H1 (cell line): ENCODE measurements at regions not wholly inside any gene's neighbourhood (a gene's known extent, or its start where the extent isn't known, plus 50 kb on each side); places are given as distances from the start of the nearest gene placed in this dataset.

Experiments used
- BCL11A ChIP-seq, 2 experiments: IDR thresholded peaks; one replicate each; pipeline ENCODE4 v1.6.1; 2011; ENCODE audit warnings: low read depth in 2 of 2, low read length in 2 of 2, mild to moderate bottlenecking in 2 of 2
- CHD1 ChIP-seq: IDR thresholded peaks from 2 replicates; pipeline ENCODE4 v1.6.1; 2012; ENCODE audit warnings: low read depth, low read length, improper control_type of control experiment
- JUND ChIP-seq: IDR thresholded peaks from 2 replicates; pipeline ENCODE4 v1.6.1; 2011; ENCODE audit warnings: mild to moderate bottlenecking, improper control_type of control experiment, low read length
- RFX5 ChIP-seq: IDR thresholded peaks from 2 replicates; pipeline ENCODE4 v1.6.1; 2011; ENCODE audit warnings: low read depth, low read length, improper control_type of control experiment, borderline replicate concordance
- RNF2 ChIP-seq: fragments of 200-900, 300-1000 bp; sonication (generic); IDR thresholded peaks from 2 replicates; pipeline ENCODE4 v1.7.1; 2016; ENCODE audit warnings: borderline replicate concordance, low read depth, mild to moderate bottlenecking, antibody characterized with exemption, low read length; ENCODE audit not compliant: poor library complexity, severe bottlenecking; ENCODE audit errors: missing control alignments
- SAP30 ChIP-seq: fragments of 300-600 bp; sonication (generic); IDR thresholded peaks from 2 replicates; pipeline ENCODE4 v1.7.1; 2012; ENCODE audit warnings: low read length, moderate library complexity, mild to moderate bottlenecking, inconsistent platforms; ENCODE audit not compliant: insufficient read depth, insufficient replicate concordance
- SP2 ChIP-seq: IDR thresholded peaks from 2 replicates; pipeline ENCODE4 v1.6.1; 2012; ENCODE audit warnings: mild to moderate bottlenecking, low read length, inconsistent platforms

- no peak for TF ChIP-seq SAP30
- TF ChIP-seq SP2: no peak
- TF ChIP-seq RNF2: no peak
- no peak for TF ChIP-seq JUND
- no peak for TF ChIP-seq BCL11A (IDR thresholded peaks at IDR 0.05; ENCODE audit: low read depth in 2 of 2, low read length in 2 of 2)
- TF ChIP-seq RFX5: no peak
- TF ChIP-seq CHD1: no peak
Measured at GRCh38 chr12:87783467-87783866, 245.7 kb downstream of the C12orf50 start (continued).
